ENCODE measurements at regions not wholly inside any gene's neighbourhood (a gene's known extent, or its start where the extent isn't known, plus 50 kb on each side); places are given as distances from the start of the nearest gene placed in this dataset.

DNA sequence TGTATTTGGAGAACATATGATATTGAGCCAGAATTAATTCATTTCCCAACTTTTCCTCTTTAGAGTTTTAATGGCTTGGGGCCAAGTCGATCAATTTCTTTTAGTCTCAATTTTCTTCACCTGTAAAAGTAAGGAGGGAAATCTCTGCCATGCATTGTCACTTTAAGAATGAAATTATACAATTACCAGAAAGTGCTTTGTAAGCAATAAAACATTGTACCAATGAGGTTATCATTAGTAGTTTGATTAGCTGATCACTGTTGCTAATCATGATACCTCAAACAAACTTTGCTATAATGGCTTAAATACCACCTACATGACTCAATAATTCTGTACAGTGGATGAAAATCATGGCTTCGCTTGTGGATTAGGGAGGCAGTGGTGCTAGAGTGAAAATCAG is 1525.8 kb upstream of the GOT2 start:
- Histone ChIP-seq H3K36me3 (ENCODE audit: insufficient read depth, low read length) (no peaks in the 10 kb centered on the region), H3K9me2 (ENCODE audit: insufficient read depth, low read length) (no peaks in the 10 kb centered on the region), H3F3A (ENCODE audit: insufficient read depth, low read length, poor library complexity, severe bottlenecking) (no peaks in the 10 kb centered on the region), H4K20me1 (ENCODE audit: insufficient read depth) (no peaks in the 10 kb centered on the region), H2AFZ (ENCODE audit: low read depth, low read length) (no peak overlapping the region), H3K9ac (ENCODE audit: low read length) (no peak overlapping the region), H3K79me2 (replicated peaks; ENCODE audit: insufficient read depth, low read length) (no peaks in the 10 kb centered on the region), H3K27ac (ENCODE audit: low read length) (no peak overlapping the region), H3K4me3 (ENCODE audit: low read length) (no peak overlapping the region), H3K9me3 (ENCODE audit: low read length) (no peaks in the 10 kb centered on the region), H3K27me3 (ENCODE audit: insufficient read depth, low read depth, low read length) (no peaks in the 10 kb centered on the region), H3K4me2 (ENCODE audit: low read length) (no peak overlapping the region)
- TF ChIP-seq MXI1 (conservative IDR thresholded peaks at IDR 0.05; ENCODE audit: poor library complexity, severe bottlenecking) (no peak), SMC3 (conservative IDR thresholded peaks at IDR 0.05; ENCODE audit: poor library complexity) (no peak), POLR2AphosphoS5 (IDR thresholded peaks at IDR 0.05) (no peak), EP300 (conservative IDR thresholded peaks at IDR 0.05; ENCODE audit: poor library complexity, severe bottlenecking) (no peak), TAF1 (IDR thresholded peaks at IDR 0.05; ENCODE audit: low read depth) (no peak), RAD21 (conservative IDR thresholded peaks at IDR 0.05) (no peak), EZH2 (IDR thresholded peaks at IDR 0.05; ENCODE audit: borderline replicate concordance, insufficient read depth, low read length, poor library complexity, severe bottlenecking) (no peak)
- TF ChIP-seq, protein P1, sequence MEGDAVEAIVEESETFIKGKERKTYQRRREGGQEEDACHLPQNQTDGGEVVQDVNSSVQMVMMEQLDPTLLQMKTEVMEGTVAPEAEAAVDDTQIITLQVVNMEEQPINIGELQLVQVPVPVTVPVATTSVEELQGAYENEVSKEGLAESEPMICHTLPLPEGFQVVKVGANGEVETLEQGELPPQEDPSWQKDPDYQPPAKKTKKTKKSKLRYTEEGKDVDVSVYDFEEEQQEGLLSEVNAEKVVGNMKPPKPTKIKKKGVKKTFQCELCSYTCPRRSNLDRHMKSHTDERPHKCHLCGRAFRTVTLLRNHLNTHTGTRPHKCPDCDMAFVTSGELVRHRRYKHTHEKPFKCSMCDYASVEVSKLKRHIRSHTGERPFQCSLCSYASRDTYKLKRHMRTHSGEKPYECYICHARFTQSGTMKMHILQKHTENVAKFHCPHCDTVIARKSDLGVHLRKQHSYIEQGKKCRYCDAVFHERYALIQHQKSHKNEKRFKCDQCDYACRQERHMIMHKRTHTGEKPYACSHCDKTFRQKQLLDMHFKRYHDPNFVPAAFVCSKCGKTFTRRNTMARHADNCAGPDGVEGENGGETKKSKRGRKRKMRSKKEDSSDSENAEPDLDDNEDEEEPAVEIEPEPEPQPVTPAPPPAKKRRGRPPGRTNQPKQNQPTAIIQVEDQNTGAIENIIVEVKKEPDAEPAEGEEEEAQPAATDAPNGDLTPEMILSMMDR (IDR thresholded peaks at IDR 0.05; ENCODE audit: poor library complexity, severe bottlenecking), result no peak
- TF ChIP-seq, protein P2, sequence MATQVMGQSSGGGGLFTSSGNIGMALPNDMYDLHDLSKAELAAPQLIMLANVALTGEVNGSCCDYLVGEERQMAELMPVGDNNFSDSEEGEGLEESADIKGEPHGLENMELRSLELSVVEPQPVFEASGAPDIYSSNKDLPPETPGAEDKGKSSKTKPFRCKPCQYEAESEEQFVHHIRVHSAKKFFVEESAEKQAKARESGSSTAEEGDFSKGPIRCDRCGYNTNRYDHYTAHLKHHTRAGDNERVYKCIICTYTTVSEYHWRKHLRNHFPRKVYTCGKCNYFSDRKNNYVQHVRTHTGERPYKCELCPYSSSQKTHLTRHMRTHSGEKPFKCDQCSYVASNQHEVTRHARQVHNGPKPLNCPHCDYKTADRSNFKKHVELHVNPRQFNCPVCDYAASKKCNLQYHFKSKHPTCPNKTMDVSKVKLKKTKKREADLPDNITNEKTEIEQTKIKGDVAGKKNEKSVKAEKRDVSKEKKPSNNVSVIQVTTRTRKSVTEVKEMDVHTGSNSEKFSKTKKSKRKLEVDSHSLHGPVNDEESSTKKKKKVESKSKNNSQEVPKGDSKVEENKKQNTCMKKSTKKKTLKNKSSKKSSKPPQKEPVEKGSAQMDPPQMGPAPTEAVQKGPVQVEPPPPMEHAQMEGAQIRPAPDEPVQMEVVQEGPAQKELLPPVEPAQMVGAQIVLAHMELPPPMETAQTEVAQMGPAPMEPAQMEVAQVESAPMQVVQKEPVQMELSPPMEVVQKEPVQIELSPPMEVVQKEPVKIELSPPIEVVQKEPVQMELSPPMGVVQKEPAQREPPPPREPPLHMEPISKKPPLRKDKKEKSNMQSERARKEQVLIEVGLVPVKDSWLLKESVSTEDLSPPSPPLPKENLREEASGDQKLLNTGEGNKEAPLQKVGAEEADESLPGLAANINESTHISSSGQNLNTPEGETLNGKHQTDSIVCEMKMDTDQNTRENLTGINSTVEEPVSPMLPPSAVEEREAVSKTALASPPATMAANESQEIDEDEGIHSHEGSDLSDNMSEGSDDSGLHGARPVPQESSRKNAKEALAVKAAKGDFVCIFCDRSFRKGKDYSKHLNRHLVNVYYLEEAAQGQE (IDR thresholded peaks at IDR 0.05; ENCODE audit: borderline replicate concordance), result no peak

DNA sequence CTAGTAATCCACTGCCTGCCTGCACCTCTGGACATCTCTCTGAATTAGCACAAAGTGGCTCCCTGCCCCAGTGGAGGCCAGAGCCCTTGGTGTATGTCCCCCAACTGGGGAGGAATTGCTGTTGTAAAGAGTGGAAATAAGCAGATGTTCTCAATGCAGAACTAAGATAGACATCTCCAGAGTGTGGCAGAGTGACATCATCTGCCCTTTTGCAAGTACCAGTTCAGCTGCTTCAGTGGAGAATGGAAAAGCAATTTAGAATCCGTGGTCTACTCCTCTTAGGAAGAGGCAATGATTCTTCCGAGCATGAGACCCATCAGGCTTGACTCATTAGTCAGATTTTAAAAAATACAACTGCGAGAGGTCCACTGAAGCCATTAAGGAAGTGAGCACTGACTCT is 1512.0 kb upstream of the GOT2 start:
- Histone ChIP-seq H3K9me3 (ENCODE audit: low read length) (no peaks in the 10 kb centered on the region), H3K79me2 (replicated peaks; ENCODE audit: insufficient read depth, low read length) (no peaks in the 10 kb centered on the region), H3K27ac (ENCODE audit: low read length) (no peak overlapping the region), H3K9ac (ENCODE audit: low read length) (no peak overlapping the region), H3K36me3 (ENCODE audit: insufficient read depth, low read length) (no peaks in the 10 kb centered on the region), H3K9me2 (ENCODE audit: insufficient read depth, low read length) (no peaks in the 10 kb centered on the region), H4K20me1 (ENCODE audit: insufficient read depth) (no peaks in the 10 kb centered on the region), H3F3A (ENCODE audit: insufficient read depth, low read length, poor library complexity, severe bottlenecking) (no peaks in the 10 kb centered on the region), H2AFZ (ENCODE audit: low read depth, low read length) (no peak overlapping the region), H3K4me2 (ENCODE audit: low read length) (no peak overlapping the region), H3K27me3 (ENCODE audit: insufficient read depth, low read depth, low read length) (no peaks in the 10 kb centered on the region), H3K4me3 (ENCODE audit: low read length) (no peak overlapping the region)
- TF ChIP-seq, protein P2 (IDR thresholded peaks at IDR 0.05; ENCODE audit: borderline replicate concordance), result no peak
- no peak for TF ChIP-seq TAF1 (IDR thresholded peaks at IDR 0.05; ENCODE audit: low read depth)
- TF ChIP-seq, protein P1 (IDR thresholded peaks at IDR 0.05; ENCODE audit: poor library complexity, severe bottlenecking), result no peak
- no peak for TF ChIP-seq POLR2AphosphoS5 (IDR thresholded peaks at IDR 0.05)
- no peak for TF ChIP-seq RAD21 (conservative IDR thresholded peaks at IDR 0.05)
- no peak for TF ChIP-seq SMC3 (conservative IDR thresholded peaks at IDR 0.05; ENCODE audit: poor library complexity)
- no peak for TF ChIP-seq EZH2 (IDR thresholded peaks at IDR 0.05; ENCODE audit: borderline replicate concordance, insufficient read depth, low read length, poor library complexity, severe bottlenecking)
- TF ChIP-seq EP300 (conservative IDR thresholded peaks at IDR 0.05; ENCODE audit: poor library complexity, severe bottlenecking), result no peak
- no peak for TF ChIP-seq MXI1 (conservative IDR thresholded peaks at IDR 0.05; ENCODE audit: poor library complexity, severe bottlenecking)

Data from neural cell (in vitro differentiated cells).